GM21723 (cell line): ENCODE measurements at regions not wholly inside any gene's neighbourhood (a gene's known extent, or its start where the extent isn't known, plus 50 kb on each side); places are given as distances from the start of the nearest gene placed in this dataset.

Source experiments
- ATAC-seq: cut with Tn5 transposase; IDR thresholded peaks from one replicate; pipeline ENCODE4 v1.9.1; 2021; ENCODE audit warnings: mild to moderate bottlenecking, moderate library complexity; ENCODE audit not compliant: unreplicated experiment

- peak; percentile 38 for ATAC-seq
These were observed 117.3 kb upstream of the IRF2BP2 start for GRCh38 chr1:234727018-234727940.

- no peak for ATAC-seq
These were observed 116.5 kb upstream of the IRF2BP2 start for GRCh38 chr1:234726359-234726943.

GRCh38 chr1:234725177-234726132 is 115.5 kb upstream of the IRF2BP2 start:
- no peak for ATAC-seq

GRCh38 chr1:234724516-234725176 is 114.7 kb upstream of the IRF2BP2 start:
- ATAC-seq: no peak

- no peak for ATAC-seq
These were observed 113.1 kb upstream of the IRF2BP2 start for GRCh38 chr1:234722904-234723720.

GRCh38 chr1:234722270-234722704 is 112.3 kb upstream of the IRF2BP2 start:
- no peak for ATAC-seq

GRCh38 chr1:234721476-234722269 is 111.7 kb upstream of the IRF2BP2 start:
- no peak for ATAC-seq

- ATAC-seq: no peak
These were observed 110.9 kb upstream of the IRF2BP2 start for GRCh38 chr1:234720709-234721441.

- no peak for ATAC-seq
These were observed 109.7 kb upstream of the IRF2BP2 start for GRCh38 chr1:234719454-234720251.

GRCh38 chr1:234718496-234719453 is 108.8 kb upstream of the IRF2BP2 start:
- ATAC-seq: no peak

GRCh38 chr1:234716908-234717375 is 107.0 kb upstream of the IRF2BP2 start:
- ATAC-seq: no peak

- no peak for ATAC-seq
These were observed 105.5 kb upstream of the IRF2BP2 start for GRCh38 chr1:234715252-234716014.

- ATAC-seq: no peak
These were observed 103.9 kb upstream of the IRF2BP2 start for GRCh38 chr1:234713859-234714258.

GRCh38 chr1:234713440-234713839 is 103.5 kb upstream of the IRF2BP2 start:
- no peak for ATAC-seq

GRCh38 chr1:234712891-234713305 is 102.9 kb upstream of the IRF2BP2 start:
- ATAC-seq: no peak
